ENCODE measurements at regions not wholly inside any gene's neighbourhood (a gene's known extent, or its start where the extent isn't known, plus 50 kb on each side); places are given as distances from the start of the nearest gene placed in this dataset.

GRCh38 chr20:4491643-4492042 is 194.6 kb upstream of the PRNP start:
- CTCF ChIA-PET: no interaction called here
- H3K4me2 ChIP-seq (ENCODE audit: insufficient read depth, low read length): no peak overlapping the region
- FAIRE-seq (no peak), DNase-seq (ENCODE audit: low read depth, low spot score) (no peak)
- no peak overlapping the region for H3K4me3 ChIP-seq (replicated peaks in 1 of 3; ENCODE audit: insufficient read depth in 1 of 3, low read depth in 1 of 3, low read length in 3 of 3)
- dilution Hi-C loops (cut with MboI; ENCODE audit: extremely low pct_ligation_motif_present, low sequenced_read_pairs) (no loop called here), intact Hi-C loops (cut with micrococcal nuclease) (no loop called here)
- no peak overlapping the region for H3K27ac ChIP-seq (ENCODE audit: insufficient read depth, low read depth, low read length)
- no peaks in the 10 kb centered on the region for H3K4me1 ChIP-seq (ENCODE audit: control insufficient read depth, extremely low read depth, insufficient read depth, low read length)
- no peaks in the 10 kb centered on the region for H3K9me3 ChIP-seq (replicated peaks; ENCODE audit: control insufficient read depth, insufficient read depth, low read length)
- H4K20me1 ChIP-seq (replicated peaks; ENCODE audit: control insufficient read depth, extremely low read depth, insufficient read depth, low read length): no peaks in the 10 kb centered on the region
- no TSS peak for BruUV-seq (replicated peaks)
- no peak overlapping the region for H3K9ac ChIP-seq (replicated peaks; ENCODE audit: extremely low read depth, insufficient read depth, low read length)
- POLR2A ChIA-PET: no interaction called here
- H3K27me3 ChIP-seq (ENCODE audit: control insufficient read depth in 2 of 2, insufficient read depth in 2 of 2, low read length in 2 of 2): peaks cover 0 to 4% of the 10 kb centered on the region in 2 experiments
- no peaks in the 10 kb centered on the region for H3K36me3 ChIP-seq (ENCODE audit: control insufficient read depth in 2 of 2, extremely low read depth in 1 of 2, insufficient read depth in 2 of 2, low read length in 2 of 2)
- no peaks in the 10 kb centered on the region for H3K9me1 ChIP-seq (replicated peaks; ENCODE audit: control insufficient read depth, extremely low read depth, insufficient read depth, low read length)
- H3K79me2 ChIP-seq (ENCODE audit: control insufficient read depth, insufficient read depth, low read length): no peaks in the 10 kb centered on the region
- H2AFZ ChIP-seq (ENCODE audit: low read depth, low read length): no peak overlapping the region
- no peak for TF ChIP-seq MYC (IDR thresholded peaks at IDR 0.05; ENCODE audit: low read depth, low read length)
- TF ChIP-seq FOS (IDR thresholded peaks at IDR 0.05; ENCODE audit: borderline replicate concordance, insufficient read depth, low read length): no peak
- no peak for TF ChIP-seq JUN (IDR thresholded peaks at IDR 0.05; ENCODE audit: borderline replicate concordance, insufficient read depth, insufficient read length, low read depth)
- no peak for TF ChIP-seq GATA2 (IDR thresholded peaks at IDR 0.05; ENCODE audit: insufficient read depth, insufficient read length, low read depth, low read length)
- no peak for TF ChIP-seq POLR2AphosphoS5 (IDR thresholded peaks at IDR 0.05; ENCODE audit: insufficient read depth, low read depth, low read length)
- TF ChIP-seq EZH2 (IDR thresholded peaks at IDR 0.05; ENCODE audit: borderline replicate concordance, low read depth, low read length, severe bottlenecking): no peak
- TF ChIP-seq POLR2A (IDR thresholded peaks at IDR 0.05; ENCODE audit: low read depth, low read length): no peak
- TF ChIP-seq CTCF (IDR thresholded peaks at IDR 0.05; ENCODE audit: extremely low read depth in 1 of 2, insufficient read depth in 1 of 2, low read depth in 1 of 2, low read length in 2 of 2): no peak
- TF ChIP-seq MAX (IDR thresholded peaks at IDR 0.05; ENCODE audit: insufficient read depth, insufficient read length): no peak
